T-helper 22 cell (primary cell): ENCODE measurements at regions not wholly inside any gene's neighbourhood (a gene's known extent, or its start where the extent isn't known, plus 50 kb on each side); places are given as distances from the start of the nearest gene placed in this dataset.

Experiments
- DNase-seq: peaks from one replicate; pipeline ENCODE4 v3.0.0-alpha.2; 2020; ENCODE audit warnings: low read depth

DNA sequence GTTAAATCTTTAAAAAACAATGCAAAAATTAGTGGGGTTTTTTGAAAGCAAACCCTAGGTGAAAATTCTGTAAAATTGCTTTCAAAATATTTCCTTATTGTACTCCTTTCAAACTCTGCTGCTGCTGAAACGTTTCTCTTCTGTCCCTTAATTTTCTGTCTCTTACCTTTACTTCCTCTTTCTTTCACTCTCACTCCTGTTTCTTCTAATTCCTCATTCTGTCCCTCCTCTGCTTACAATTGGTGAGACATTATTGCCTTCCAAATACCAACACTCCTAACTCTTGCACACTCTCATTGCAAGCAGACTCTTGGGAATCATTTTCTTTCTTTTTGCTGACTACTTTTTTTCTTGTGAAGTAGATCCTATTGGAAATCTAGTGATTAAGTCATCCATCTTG is 685.6 kb upstream of the SLITRK1 start:
- DNase-seq: no peak

DNA sequence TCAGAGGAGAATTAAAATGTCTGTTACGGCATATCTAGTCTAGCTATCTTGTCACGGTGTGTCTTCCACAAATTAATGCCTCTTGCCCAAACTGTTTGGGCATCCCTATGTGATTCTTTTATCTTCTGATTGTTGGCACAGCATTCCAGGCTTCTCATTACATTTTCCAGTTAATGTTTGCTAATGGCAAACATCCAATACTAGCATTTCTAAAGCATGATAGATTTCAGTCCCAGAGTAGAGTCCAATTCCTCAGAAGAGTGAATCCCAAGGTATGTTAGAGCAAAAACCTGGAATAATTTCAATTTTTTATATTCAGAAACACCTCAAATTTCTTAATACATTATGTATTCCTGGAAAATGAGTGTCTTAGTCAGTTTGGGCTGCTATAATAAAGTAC is 684.5 kb upstream of the SLITRK1 start:
- no peak for DNase-seq

DNA sequence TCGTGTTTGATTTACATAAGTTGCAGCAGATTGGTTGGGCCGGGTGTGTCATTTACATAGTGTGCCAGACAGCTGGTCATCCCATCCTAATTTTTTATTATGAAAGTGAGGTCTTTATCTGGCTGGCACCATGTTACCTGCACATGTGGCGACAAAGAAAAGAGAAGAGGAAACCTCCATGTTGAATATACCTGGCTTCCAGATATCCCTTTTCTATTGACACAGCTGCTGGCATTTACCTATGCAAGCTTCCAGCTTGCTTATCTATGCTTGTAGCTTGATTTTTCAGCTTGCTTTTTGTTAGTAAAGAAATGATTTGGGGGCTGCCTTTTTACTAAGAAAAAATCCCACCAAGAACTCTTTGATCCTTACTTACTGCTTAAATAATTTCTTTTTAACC is 681.3 kb upstream of the SLITRK1 start:
- no peak for DNase-seq

DNA sequence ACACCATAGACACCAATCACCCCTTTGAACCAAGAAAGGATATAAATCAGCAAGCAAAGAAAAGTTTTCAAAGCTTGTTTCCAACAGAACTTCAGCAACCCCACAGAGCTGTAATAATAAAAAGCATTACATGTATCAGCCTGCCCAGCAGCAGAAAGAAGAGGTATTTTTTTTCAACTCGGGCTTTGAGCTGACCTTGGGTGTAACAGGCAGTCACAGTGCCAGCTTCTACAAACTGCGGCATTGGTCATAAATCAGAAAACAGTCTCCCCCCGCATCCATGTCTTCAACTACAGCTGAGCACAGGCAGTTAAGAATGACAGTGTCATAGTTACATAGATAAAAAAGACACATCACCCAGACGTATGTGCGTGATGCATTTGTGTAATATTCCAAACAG is 671.0 kb upstream of the SLITRK1 start:
- no peak for DNase-seq

DNA sequence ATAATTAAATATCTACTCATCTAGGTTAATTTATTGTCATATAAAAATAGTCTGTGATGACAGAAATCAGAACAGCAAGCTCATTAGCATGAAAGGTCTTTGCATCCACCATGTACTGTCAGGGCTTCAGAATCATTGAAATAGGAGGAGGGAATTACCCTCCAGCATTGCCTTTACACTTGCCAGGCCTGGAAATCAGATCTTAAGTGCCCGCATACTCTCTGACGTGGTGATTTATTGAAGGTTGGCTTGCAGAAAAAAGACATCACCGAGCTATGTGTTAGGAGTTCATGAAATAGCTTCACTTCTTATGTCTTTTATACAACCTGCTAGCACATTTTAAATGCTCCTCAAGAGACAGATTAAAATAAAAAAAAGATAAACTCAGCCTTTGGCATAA is 661.7 kb upstream of the SLITRK1 start:
- DNase-seq: no peak

DNA sequence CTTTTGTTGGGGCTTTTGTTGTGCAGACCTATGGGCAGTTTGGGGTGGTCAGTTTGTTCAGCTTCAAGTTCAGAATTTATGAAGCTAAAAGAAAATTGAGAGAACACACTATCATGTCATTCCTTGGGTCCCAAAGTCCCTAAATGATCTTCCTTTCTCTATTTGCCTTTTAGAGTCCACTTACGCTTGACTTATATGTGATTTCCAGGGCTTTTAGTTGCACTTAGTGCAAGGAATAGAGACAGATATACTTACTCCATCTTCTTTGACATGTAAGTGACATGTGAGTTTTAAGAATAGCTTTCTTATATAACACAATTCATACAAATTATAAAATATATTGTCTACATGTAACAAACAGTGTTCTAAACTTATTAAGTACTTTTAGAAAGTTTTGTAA is 660.1 kb upstream of the SLITRK1 start:
- no peak for DNase-seq

DNA sequence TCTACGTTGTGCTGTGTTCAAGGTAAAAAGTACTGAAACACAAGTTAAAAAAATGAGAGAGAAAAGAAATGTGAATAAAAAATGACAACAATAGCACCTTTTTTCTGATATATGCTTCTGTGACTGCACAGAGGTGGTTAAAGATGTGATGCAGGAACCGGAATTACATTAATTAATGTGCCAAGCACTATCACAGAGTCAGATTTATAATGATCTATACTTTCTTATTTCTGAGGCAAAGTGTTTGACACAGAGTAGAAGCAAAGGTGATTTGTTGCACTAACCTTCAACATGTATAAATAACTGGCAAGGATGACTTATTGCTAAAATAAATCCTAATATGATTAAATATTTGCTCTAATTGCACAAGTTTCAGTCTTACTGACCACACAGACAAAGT is 654.6 kb upstream of the SLITRK1 start:
- DNase-seq: no peak

DNA sequence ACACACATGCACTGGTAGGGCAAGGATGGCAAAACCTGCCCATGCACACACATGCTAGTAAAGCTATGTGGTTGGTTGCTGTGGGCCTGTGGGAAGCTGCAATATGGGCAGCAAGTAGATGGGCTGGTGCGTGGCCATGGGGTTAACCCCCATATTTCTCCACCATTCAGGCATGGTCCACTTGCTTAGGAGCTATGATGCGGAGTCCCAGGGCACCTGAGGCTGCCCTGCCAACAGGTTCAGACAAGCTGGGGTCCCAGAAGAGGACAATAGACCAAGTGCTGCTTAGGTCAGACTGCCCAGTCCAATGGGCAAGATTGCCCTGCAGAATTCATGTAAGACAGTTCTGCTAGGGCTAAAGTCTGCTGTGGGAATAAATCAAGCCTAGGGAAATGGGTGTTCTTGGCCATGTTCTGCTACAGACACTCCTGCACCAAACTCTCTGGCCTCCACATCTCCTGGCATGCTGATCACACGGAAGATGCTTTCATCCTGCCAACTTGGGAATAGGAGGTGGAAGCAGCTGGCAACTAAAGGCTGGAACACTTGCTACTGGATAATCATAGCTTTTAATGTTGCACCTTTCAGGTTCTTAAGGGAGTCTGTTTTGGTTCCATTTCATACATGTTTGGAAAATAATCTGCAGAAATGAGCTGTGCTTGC is 646.3 kb upstream of the SLITRK1 start:
- DNase-seq: no peak

DNA sequence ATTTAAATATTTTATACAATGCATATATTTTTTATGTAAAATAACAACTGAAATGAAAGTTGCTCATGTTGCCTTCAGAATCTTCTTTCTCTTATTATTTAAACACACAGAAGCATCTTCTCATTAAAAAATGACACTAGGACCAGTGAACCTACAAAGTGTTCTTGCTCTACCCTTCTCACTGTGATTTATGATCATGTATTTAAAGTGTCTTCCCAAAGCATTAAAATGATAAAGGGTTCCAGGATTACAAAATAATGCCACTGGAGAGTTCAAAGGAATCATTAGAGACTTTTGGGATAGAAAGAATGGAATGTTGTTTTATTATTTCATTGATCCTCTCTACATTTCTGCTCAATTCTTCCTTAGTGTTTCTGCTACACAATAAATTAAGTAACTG is 643.6 kb upstream of the SLITRK1 start:
- no peak for DNase-seq

DNA sequence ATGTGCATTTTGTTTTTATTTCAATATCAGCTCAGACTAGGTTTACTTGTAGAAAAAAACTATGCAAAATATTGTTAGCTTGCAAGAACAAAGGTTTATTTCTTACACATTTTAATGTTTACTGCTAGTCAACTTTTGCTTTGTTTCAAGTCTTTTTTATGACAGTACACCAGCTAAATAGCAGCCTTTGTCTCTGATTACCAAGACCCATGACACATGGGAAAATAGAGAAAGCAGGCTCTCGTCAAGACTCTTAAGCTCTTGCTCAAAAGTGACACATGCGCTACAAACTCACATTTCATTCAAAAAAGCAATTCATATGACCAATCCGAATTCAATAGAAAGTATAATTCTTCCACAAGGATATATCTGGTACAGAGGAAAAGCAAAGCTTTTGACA is 642.3 kb upstream of the SLITRK1 start:
- DNase-seq: no peak

DNA sequence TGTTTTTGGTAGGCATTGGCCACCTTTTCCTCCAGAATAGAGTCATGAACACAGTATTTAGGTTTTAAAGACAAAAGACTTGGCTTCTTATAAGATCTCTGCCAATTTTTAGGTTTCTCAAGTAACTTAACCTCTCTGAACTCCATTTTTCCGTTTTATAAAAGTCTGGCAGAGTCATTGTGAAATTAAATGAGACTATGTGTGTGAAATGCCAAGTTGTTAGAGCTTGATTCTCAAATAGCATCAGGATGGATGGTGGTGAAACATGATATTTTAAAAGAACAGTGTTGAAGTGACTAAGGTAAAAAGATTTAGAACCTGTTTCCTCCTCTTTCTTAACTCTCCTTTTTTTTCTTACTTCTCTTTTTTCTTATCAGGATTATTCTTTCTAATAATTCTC is 617.7 kb upstream of the SLITRK1 start:
- no peak for DNase-seq

DNA sequence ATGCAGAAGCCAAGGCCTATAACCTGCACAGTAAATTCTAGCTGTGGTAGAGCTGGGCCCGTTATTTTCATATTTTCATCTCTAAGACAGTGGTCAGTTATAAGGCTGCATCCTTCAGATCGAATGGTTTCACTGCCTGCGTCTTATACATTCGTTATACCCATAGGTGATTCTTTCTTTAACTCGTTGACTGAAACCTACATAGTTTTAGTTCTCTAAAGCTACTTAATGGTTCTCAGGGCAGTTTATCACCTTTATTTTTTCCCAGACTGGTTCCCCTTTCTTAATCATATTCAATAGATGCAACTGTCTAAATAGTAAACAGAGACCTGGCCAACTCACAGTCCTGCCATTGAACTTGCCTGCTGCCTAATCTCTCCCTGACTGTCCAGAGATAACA is 615.3 kb upstream of the SLITRK1 start:
- DNase-seq: no peak

DNA sequence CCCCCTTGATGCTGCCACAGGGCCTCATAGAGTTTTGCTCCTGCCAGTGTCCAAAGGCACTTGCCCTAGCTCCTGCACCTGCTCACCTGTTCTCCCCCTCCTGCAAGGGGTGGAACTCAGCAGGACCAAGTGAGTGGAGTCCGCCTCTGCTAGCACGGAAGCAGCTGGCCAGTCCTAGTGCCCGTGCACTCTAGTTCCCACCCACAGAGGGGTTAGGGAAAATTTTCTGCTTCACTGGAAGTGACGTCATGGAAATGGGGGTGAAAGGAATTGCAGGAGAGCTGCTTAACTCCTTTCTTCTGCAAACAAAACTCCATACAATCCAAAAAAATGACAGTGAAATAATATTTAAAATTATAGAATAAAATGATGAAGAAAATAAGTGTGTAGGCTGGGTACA is 609.7 kb upstream of the SLITRK1 start:
- no peak for DNase-seq

DNA sequence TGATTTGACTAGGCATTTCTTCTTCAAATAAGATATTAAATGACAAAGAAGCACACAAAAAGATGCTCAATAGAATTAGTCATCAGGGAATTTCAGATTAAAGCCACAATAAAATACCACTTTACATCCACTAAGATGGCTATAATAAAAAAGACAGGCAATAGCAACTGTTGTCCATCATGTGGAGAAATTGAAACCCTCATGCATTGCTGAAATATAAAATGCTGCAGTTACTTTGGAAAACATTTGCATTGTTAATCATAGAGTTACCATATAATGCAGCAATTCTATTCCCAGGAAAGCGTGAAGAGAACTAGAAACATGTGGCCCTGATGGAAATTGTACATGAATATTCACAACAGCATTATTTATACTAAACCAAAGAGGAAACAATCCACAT is 605.5 kb upstream of the SLITRK1 start:
- DNase-seq: no peak

DNA sequence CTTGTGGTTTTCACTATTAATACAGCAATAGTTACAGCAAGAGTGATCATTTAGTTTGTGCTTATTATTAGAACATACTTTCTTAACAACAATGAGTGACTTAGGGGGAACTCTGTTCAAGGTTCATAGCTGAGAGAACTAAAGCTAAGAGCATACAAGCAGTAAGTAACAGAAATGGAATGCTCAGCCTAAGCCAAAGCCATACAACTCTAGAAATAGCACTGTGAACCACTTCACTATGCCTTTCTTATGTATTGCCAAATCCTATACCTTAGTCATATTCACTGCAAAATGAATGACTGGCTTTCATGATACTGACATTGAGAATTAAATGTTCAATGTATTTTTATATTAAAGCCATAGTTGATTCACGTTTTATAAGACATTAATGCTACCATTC is 599.7 kb upstream of the SLITRK1 start:
- no peak for DNase-seq

DNA sequence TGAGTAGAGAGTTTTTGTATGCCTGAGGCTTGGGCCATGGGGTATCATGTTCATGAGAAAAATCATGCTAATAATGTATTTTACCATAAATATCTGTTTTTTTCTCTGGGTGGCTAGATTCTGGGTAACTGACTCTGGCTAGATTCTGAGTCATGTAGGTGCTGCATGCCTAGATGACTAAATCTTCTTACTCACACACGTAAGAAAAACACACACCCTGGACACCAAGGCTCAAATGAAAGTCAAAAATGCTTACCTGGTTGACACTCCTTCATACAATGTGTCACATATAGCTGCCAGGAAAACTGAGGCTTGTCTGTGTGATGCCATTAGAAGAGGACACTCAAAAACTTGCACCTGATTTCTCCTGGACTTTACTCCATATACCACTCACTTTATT is 597.4 kb upstream of the SLITRK1 start:
- DNase-seq: no peak

DNA sequence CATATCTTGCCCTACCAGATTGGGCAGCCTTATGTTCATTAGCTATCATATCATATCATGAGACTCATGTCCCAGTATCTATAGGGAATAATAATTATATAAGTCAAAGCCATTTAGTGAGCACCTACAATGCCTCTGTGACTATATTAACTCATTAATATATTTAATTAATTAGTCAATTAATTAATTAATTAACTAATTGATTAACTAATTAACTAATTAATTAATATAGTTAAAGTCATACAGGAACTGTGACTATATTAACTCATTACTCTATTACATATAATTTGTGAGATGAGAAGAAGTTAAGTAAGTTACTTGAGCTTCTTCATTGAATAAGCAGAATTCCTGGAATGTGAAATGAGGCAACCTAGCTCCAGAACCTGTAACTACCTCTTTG is 588.3 kb upstream of the SLITRK1 start:
- DNase-seq: no peak

DNA sequence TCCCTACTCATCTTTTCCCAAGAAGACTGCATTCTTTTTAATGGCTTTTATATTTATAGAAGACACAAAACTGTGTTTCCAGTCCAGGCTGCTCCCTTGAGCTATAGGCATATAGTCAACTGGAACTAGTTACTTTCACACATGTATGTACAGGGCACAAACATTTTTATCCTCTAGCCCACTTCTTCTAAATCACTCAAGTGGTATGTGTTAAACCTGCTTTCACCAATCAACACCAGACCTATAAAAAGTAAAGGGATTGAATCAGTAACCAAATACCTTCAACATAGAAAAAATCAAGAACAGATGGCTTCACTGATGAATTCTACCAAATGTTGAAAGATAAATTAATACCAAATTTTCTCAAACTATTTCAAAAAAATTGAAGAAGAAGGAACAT is 584.2 kb upstream of the SLITRK1 start:
- no peak for DNase-seq

DNA sequence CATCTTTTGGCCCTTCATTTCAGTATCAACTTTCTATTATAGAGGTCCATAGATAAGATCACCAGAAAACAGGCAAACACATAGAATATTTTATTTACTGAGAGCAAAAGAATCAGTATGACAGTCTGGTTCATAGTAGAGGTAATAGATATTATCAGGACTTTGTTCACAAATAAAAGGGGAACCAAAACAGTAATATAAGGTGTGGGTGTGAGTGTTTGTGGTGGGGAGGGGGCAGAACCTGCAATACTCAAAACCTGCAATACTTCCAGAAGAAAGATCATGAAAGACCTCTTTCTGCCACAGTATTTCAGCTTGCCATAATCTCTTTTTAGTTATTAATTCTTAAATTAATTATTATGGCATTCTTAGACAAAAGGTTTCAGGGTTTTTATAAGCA is 578.7 kb upstream of the SLITRK1 start:
- DNase-seq: no peak

DNA sequence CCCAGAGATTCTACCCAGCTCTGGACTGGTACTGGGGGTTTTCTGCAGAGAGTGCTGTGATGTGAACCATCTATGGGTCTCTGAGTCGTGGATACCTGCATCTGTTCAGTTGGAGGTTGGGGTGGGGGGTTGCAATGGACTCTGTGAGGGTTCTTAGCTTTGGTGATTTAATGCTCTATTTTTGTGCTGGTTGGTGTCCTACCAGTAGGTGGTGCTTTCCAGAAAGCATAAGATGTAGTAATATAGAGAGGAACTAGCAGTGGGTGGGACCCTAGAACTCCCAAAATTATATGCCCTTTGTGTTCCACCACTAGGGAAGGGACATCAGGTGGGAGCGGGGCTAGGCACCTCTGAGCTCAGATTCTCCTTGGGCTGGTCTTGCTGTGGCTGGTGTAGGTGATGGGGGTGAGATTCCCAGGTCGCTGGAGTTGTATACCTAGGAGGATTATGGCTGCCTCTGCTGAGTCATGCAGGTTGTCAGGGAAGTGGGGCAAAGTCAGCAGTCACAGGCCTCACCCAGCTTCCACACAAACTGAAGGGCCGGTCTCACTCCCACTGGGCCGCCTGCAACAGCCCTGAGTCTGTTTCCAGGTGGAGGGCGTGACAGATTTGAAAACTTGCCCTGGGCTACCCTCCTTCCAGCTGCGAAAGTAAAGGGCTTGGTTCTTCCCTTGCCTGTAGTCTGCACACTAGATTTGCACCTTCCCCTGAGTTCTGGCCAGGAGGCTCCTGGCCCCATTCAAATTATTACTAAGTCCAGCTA is 573.0 kb upstream of the SLITRK1 start:
- DNase-seq: no peak

DNA sequence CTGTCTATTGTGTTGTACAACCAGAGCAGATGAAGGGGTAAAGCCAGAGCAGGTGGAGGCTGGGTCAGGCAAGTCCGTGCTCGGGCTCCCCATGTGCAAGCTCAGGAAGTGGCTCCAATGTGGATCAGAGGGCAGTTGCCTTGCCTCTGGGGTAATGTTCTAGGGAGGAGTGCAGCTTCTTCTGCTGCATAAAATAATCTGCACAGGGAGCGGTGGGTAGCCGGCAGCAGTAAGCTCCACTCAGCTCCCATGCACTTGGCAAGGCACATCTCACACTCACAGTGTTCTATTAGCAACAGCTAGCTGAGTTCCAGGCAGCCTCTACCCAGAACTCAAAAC is 565.3 kb upstream of the SLITRK1 start:
- DNase-seq: no peak

DNA sequence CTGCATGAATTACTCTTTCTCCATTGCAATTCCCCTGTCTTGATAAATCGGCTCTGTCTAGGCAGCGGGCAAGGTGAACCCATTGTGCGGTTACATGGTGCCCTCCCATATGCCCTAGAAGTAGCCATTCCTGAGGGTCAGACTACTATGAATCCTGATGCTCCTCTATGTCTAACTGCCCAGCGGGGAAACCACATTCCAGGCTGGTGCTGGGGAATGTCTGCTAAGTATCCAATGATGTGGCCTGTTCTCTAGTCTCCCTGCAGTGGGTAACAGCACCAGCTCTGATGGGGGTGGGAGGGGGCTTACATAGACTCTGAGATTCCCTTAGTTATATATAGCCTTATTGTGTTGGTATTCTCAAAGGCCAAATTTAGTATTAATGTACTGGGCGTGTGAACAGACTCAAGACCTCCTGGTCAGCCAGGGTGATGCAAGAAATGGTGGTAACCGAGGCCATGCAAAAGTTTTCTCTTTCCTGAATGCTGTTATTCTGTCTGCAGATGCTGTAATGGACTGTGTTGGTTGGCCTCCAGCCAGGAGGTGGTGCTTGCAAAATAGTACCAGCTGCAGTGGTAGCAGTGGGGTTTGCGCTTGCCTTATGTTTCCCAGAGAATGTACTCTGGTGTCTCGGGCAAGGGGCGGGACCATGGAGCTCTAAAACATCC is 564.8 kb upstream of the SLITRK1 start:
- no peak for DNase-seq

DNA sequence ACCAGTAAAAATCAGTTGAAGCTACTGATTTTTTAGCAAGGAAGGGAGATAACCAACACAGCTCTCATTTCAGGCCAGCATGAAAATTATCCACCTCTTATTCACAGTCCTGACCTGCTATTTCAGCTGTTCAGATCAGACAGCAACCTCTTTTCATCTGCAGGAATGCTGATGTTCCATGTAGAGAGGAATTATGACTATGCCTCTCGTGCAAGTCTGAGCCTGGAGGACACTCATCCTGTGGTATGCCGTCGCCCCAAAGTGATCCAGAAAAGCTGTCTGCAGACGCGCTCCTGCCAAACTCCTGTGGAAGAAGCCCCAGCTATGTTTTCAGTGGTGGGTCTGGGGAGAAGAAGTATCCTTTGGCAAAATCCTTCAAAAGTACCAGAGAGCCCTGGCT is 563.5 kb upstream of the SLITRK1 start:
- DNase-seq: no peak

DNA sequence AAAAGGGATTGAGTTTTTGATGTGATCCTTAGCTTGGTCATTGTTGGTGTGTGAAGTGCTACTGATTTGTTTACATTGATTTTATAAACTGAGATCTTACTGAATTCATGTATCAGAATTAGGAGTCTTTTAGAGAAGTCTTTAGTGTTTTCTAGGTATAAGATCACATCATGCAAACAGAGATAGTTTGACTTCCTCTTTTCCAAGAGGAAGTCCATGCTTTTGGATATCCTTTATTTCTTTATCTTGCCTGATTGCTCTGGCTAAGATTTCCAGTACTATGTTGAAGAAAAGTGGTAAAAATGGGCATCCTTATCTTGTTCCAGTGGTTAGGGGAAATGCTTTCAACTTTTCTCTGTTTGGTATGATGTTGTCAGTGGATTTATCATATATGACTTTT is 561.2 kb upstream of the SLITRK1 start:
- DNase-seq: no peak
